MM.1S (cell line): ENCODE measurements at regions not wholly inside any gene's neighbourhood (a gene's known extent, or its start where the extent isn't known, plus 50 kb on each side); places are given as distances from the start of the nearest gene placed in this dataset.

ENCODE experiments used
- CTCF ChIP-seq: fragments of 300-600 bp; sonication (generic); IDR thresholded peaks from 2 replicates; pipeline ENCODE4 v1.5.1; 2016; ENCODE audit warnings: antibody characterized with exemption, low read length, mixed read lengths
- EZH2 ChIP-seq: fragments of 300-600 bp; sonication (generic); optimal IDR thresholded peaks from 2 replicates; pipeline ENCODE3; 2017; ENCODE audit warnings: low read depth, mild to moderate bottlenecking, antibody characterized with exemption, low read length, mixed read lengths
- EZH2phosphoT487 ChIP-seq: fragments of 300-600 bp; sonication (generic); IDR thresholded peaks from 2 replicates; pipeline ENCODE4 v1.6.1; 2018; ENCODE audit warnings: antibody characterized with exemption, low read length

- no peak for TF ChIP-seq CTCF
- TF ChIP-seq EZH2phosphoT487 = no peak
- no peak for TF ChIP-seq EZH2
These were observed 587.4 kb upstream of the MDFIC2 start for GRCh38 chr3:70899816-70900215.
